GM19043 (cell line): ENCODE measurements at regions not wholly inside any gene's neighbourhood (a gene's known extent, or its start where the extent isn't known, plus 50 kb on each side); places are given as distances from the start of the nearest gene placed in this dataset.
"Not testable (repeated sequence)": the region's sequence is repeated elsewhere in the genome, so short reads cannot be mapped to it uniquely, and the experiment has no call there.

Experiments
- ATAC-seq: cut with Tn5 transposase; IDR thresholded peaks from one replicate; pipeline ENCODE4 v1.9.1; 2021; ENCODE audit warnings: low read depth; ENCODE audit not compliant: unreplicated experiment

DNA sequence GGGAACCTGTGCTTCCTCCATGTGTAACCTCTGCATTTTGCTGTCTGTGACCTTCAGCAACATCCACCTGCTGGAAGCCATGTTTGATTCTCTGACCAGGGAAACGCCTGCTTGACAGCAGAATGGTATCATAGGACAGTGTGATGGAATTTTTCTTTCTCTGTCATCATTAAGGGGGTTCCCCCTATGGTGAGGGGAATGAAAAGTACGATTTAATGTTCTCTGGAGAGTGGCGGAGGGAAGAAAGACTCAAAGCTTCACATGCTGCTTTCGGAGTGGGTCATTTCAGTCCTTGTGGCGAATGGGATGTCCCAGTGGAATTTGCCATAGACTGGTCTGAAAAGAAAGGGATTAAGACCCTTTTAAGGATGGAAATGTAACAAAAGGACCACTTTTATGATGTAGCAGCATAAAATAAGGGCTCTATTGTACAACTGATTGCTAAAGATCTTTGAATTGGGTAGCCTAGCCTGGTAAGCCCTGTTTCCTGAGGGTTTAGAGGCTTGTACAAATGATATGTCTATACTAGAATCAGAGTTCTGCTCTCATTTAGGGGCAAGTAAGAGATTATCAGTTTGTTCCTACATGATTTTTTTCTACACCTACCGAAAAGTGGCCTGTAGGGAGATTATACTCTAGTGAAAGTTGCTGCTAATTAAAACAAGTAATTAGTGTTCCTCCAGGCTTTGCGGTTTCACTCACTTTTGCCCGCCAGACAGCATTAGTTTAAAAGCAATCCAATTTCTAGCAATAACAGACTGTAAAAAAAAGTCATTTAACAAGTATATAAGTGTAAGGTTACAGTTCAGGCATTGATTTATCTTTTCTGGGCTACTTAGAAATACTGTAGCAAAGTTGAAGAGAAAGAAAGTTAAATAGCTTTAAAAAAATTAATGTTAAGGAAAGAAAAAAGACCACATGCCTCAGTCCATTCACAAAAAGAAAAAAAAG lies 904.5 kb downstream of the NR2F1-AS1 start:
- ATAC-seq = no peak

DNA sequence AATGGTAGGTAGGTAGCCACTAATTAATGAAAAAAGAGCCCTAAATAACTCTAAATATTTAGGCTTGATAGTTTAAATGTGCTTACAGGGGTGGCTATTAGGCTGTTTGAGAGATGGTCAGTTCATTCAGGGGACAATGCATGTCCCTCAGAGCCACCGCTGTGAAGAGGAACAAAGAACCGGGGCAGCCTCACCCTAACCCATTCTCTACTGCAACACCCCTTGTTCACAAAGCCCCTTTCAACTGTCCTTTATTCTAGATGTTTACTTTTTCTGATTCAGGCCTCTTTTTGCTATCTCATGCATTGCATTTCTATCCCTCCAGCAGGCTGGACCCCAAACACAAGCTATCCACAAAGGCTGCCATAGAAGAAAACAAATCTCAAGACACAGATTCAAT lies 906.7 kb downstream of the NR2F1-AS1 start:
- no peak for ATAC-seq

DNA sequence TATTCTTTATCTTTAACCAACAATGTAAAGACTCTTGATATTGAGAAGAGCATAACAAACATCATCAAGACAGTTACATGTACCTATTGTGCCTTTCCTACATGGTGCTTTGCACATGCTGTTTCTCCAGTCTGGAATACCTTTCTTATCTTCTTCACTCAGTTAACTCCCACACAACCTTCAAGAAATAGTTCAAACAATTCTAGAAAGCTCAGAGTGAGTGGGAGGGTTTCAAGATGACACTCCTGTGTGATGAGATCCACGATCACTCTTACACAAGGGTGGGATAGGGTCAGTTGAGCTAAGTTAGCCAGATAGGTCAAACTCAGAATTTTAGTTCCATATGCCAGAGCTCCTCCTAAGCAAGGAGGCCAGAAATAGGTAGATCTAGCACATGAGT lies 915.5 kb downstream of the NR2F1-AS1 start:
- no peak for ATAC-seq

DNA sequence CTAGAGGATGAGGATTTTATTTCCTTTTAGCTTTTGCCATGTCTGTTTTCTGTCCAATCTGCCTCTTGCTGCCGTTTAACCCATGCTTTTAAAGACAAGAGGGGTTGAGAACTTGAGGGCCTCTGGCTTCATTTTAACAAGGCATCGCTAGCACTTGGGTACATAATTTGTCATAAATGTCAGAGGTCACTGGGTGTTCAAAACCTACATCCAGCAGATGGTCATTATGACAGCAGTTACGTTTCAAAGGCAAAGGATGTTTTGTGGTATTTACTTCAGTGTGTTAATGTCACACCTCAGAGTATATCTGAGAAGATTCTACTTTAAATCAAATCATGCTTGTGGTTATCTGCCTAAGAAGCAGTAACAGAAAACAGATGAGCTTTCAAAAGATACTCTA lies 918.3 kb downstream of the NR2F1-AS1 start:
- no peak for ATAC-seq

DNA sequence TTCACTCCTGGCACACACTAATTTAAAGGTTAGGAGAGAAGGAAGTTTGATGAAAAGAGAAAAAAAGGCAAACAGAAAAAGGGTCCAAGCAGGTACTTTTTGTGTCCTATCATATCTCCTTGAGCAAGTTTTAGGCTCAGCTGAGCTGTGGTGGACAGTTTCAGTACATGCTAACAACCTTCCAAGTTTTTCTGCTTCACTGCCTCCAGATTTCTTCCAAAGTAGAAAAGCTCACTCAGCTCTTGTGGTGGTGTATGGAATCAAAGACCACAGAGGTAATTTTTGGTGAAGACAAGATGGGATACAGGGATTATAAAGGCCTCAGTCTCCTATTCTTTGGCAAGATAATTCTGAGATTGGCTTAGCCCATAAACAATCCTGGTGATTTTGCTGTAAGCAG lies 921.8 kb downstream of the NR2F1-AS1 start:
- ATAC-seq = no peak

DNA sequence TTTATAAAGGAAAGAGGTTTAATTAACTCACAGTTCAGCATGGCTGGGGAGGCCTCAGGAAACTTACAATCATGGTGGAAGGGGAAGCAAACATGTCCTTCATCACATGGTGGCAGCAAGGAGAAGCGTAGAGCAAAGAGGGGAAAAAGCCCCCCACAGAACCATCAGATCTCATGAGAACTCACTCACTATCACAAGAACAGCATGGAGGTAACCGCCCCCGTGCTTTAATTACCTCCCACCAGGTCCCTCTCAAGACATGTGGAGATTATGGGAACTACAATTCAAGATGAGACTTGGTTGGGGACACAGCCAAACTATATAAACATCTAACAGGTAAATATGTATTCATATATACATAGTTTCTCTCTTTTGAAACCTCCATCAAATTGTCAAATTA lies 926.4 kb downstream of the NR2F1-AS1 start:
- ATAC-seq = not testable (repeated sequence)

DNA sequence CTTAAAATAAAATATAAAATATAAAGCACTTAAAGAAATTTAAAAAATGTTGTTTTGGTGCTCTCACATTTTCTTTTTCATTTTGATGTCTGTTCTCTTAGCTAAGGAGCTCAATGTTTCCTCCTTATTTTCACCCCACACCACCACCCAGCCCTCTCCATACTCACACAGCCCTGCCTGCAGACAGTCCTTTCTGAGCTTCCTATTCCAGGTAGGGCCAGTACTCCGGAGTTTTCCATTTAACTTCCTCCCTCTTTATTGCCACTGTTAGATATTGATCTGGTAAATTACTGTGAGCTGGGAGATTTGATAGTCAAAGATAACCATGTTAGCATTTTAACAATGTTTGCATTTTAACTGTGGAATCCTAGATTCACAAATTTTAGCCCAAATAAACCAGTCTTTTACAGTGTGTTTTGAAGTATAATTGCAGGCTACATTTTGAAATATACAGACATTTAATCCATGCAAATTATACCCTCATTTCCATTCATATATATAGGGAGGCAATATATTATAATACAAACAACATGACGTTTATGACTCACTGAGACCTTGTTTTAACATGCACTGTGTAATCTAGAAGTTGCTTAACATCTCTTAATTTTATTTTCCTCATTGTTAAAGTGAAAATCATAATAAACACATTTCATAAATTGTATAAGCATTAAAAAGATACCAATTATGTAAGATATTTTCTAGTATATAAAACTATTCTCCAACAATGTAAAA lies 927.1 kb downstream of the NR2F1-AS1 start:
- no peak for ATAC-seq

DNA sequence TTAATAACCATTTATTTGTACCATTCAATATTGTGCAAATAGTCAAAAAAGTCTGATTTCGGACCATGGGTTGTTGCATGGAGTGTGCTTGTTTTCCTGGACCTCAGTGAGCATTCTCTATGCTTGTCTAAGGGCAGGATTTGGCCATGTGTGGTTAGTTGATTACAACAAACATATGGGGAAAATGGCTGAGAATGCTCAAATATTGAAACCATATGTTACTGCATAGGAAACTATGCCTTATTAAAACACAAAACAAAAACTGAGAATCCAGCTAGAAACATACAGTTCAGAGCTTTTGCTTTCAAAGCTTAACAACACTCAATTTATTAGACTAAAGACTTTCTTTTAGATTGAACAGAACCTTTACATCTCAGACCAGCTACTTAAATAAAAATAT lies 928.3 kb downstream of the NR2F1-AS1 start:
- no peak for ATAC-seq

DNA sequence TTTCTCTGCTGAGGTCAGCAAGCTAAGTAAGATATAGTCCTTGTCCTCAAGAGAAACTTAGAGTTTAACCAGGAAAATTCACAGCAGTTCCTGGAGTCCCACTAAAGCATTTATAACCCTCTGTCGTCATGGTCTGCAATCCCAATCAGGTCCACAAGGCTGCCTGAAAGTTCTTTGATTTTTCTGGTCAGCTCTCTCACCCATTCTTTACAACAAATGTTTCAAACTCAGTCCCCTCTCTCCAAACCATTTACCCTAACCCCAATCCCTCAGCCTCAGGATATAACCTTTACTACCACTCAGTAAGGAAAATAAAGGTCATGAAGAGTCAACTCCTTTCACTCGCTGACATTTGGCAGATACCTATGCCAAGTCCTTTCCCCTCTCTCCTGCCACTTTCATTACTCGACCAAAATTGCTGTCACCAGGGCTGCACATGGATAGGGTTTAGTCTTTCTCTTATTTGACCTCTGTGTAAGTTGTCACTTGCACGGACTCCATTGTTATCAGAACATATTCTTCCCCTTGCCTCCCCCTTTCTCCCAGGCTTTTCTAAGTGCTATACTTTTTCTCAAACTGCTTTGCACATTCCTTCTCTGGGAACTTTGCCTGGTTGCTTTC lies 936.6 kb downstream of the NR2F1-AS1 start:
- ATAC-seq = no peak

DNA sequence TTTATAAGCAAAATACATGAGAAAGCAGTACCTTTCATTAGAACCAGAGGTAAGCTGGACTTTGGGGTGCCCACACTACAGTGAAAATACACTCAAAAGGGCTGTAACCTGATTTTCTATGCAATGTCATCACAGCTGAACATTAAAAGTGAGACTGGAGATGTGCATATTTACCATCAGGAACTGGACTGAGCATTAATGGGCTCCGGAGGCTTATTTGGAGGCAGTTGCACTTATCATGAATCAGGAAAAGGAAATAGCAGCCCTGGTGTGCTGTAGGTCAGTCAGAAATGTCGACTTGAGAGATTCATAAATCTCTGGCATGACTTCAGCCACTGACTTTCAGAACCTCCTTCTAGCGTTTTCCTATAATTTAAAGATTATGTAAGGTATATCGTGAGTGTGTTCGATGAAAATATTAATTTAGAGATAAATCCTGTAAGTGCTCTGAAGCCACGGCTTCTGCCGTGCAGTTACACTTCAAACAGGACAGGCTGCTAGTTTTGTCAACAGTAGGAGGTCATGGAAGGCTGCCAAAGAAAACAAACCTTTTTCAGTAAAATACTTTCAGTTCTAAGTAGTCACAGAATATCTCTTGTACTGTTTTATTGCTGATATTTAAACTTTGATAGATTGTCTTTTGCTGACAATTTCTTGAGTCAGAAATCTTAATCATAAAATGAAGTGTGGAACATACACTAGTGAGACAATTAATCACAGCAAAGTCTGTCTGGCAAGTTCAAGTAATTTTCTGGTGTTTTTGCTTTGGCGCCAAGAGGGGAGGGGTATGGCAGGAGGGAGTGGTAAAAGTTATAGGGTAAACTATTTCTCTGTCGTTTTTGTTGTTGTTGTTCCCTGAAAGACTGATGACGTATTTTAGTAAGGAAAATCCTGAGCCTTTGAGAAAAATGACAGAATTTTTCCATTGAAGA lies 939.7 kb downstream of the NR2F1-AS1 start:
- no peak for ATAC-seq

DNA sequence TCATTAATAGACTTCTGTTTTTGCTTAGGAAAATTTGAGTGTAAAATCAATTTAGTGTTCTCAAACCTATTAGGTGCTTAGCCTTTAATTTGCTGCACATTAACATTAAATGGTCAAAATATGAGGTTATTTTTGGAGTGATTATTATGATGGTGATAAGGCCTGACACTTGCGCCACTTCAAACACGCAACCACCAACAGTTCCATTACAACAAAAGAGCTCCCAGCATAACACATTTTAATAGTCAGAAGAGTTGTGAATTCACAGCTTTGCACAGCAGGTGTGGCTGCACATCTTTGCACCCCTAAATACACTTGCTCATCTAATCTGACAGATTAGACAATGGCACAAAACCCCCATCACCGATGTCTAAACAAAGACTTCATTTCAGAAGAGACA lies 940.7 kb downstream of the NR2F1-AS1 start:
- ATAC-seq = no peak

DNA sequence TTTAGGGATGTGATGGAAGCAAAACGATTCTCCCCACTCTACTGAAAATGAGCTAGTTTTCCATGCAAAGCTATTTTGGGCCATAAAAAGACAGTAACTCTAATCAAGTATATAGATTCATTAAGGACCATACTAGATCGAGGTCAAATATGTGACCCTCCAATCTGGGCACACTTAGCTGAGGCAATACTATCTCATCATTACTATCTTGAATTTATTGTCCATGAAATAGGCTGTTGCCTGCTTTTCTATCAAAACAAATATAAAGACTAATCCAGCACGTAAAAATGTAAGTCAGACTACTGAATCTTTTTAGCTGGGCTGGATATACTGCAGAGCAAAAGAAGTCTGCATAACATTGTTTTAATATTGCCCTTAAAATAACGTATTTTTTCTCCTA lies 943.1 kb downstream of the NR2F1-AS1 start:
- ATAC-seq = no peak

DNA sequence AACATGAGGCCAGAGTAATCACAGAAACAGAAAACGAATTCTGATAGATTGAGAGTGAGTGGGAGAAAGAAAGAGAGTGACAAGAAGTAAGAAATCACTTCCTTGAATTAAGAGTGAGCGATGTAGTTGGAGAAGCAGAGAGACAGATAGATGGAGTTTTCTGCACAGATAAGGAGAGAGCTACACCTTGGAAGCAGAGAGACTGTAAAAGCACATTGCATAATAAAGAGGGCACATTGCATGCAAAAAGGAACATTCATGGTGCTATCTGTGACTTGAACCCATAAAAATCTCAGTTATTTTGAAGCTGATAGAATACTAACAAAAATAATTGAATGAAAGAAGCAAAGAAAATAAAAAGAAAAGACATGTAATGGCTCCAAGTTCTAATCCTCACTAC lies 943.8 kb downstream of the NR2F1-AS1 start:
- ATAC-seq = no peak

DNA sequence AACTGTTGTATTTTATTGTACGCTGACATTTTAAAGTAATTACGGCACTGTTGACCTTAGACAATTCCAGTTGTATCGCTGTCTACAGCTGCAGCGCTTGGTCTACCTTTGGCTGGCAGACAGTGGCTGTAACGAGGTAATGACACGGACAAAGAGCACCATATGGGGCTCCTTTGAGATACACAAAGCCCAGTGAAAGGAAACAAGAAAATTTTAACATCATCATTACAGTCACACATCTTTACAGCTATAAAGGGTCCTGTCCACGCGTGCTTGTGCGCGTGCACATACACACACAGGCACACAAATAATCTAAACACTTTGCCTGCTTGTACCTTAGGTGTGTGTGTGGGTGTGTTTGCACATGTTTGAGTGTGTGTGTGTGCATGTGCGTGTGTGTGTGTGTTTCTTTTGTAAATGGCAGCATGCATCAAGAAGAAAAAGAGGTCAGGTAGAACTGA lies 946.0 kb downstream of the NR2F1-AS1 start:
- no peak for ATAC-seq

DNA sequence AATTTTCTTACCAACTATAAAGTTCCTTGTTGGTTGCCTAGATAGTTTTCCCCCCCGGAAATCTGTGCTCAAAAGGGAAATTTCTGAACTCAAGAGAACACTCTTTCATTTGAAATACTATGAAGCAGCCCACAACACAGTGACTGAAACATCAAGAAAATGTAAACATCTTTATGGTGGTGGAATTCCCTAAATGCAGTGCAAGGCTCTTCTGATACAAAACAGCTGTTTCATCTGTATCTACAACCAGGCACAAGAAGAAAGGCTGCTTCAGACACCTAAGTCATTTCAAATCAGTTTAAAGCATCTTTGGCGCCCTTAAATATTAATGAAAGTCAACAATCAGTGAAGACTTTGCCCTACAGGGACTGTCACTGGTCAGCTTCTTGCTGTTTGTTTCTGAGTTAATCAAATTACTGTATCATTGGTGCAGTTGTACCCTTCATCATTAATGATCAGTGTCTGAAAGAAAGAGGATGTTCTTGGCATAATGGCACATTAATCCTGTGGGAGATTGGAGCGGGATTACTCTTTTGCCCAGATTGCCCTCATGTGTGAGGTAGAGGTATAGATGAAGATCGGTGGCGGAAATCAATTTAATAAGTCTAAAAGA lies 947.0 kb downstream of the NR2F1-AS1 start:
- ATAC-seq = no peak

DNA sequence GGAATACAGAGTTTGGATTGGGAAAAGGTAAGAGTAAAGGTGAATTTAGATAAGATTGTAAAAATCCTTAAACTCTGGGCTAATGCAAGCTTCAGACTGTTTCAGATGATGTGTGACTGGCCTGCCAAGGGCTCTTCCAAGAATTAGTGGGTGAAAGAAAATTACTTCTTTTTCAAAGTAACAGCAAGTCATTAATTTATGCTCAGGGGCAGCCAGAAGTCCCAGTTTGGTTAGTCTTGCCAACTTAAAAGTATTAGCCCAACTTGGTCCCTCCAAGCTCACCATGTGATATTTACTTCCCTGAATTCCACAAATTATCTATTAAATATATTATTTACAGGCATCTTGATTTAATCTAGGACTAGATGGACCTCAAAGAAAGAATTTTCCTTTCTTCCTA lies 947.8 kb downstream of the NR2F1-AS1 start:
- no peak for ATAC-seq

DNA sequence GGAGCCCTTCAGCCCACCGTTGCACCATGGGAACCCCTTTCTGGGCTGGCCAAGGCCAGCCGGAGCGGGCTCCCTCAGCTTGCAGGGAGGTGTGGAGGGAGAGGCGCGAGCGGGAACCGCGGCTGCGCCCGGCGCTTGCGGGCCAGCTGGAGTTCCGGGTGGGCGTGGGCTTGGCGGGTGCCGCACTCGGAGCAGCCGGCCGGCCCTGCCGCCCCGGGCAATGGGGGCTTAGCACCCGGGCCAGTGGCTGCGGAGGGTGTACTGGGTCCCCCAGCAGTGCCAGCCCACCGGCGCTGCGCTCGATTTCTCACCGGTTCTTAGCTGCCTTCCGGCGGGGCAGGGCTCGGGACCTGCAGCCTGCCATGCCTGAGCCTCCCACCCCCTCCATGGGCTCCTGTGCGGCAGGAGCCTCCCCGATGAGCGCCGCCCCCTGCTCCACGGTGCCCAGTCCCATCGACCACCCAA lies 949.8 kb downstream of the NR2F1-AS1 start:
- not testable (repeated sequence) for ATAC-seq

DNA sequence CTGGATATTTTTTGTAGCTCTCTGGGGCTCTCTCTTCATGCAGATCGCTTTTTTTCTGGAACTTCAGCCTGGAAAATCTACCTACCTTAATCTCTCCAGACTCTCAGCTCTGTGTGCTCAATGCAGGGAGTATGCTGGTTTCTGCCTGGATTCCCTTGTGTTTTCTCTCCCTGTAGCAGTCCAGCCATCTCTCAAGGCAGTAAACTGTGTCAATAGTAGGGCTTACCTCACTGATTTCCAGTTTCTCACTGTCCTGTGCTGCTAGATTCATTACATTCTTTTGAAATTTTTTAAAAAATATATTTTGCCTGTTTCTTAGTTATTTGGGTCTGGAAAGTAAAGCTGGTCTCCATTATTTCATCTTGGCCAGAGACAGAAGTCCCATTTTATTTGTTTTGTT lies 951.4 kb downstream of the NR2F1-AS1 start:
- no peak for ATAC-seq

DNA sequence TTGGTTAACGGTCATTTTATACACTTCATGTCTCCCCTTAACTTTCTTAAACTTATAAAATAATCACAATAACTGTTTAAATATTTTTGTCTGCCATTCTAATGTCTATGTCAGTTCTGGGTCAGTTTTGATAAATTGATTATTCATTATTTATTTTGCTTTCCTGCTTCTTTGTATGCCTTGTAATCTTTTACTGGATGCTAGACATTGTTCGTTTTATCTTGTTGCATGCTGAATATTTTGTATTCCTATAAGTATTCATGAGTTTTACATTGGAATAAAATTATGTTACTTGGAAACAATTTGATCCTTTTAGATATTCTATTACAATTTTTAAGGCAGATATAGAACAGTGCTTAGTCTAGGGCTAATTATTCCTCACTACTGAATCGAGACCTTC lies 952.0 kb downstream of the NR2F1-AS1 start:
- no peak for ATAC-seq

DNA sequence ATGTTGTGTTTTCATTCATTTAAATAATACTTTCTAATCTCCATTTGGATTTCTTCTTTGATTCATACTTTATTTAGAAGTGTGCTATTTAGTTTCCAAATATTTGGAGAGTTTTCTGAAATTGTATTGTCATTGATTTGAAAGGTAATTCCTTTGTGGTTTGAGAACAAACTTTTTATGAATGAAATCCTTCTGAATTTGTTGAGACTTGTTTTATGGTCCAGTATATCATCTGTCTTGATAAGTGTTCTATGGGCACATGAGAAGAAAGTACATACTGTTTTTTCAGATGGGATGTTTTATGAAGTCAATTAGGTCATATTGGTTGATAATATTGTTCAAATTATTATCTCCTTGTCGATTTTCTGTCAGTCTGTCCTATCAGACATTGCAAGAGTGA lies 953.8 kb downstream of the NR2F1-AS1 start:
- no peak for ATAC-seq
